ENCODE measurements at regions not wholly inside any gene's neighbourhood (a gene's known extent, or its start where the extent isn't known, plus 50 kb on each side); places are given as distances from the start of the nearest gene placed in this dataset.

GRCh38 chr7:124330731-124331407 lies 298.0 kb upstream of the TMEM229A start:
- H3K4me1 ChIP-seq (ENCODE audit: control insufficient read depth, insufficient read depth, low read length, poor library complexity, severe bottlenecking) = no peaks in the 10 kb centered on the region
- DNase-seq = no peak
- no peaks in the 10 kb centered on the region for H3K27me3 ChIP-seq (replicated peaks; ENCODE audit: control insufficient read depth, insufficient read depth, low read length, poor library complexity, severe bottlenecking)
- no peak overlapping the region for H3K4me3 ChIP-seq (ENCODE audit: insufficient read depth, low read depth, low read length, poor library complexity, severe bottlenecking)
- no peak overlapping the region for H3K27ac ChIP-seq (ENCODE audit: insufficient read depth, low read length, poor library complexity, severe bottlenecking)
- H3K9me3 ChIP-seq (ENCODE audit: control insufficient read depth, low read length) = no peaks in the 10 kb centered on the region
- H3K36me3 ChIP-seq (ENCODE audit: control insufficient read depth, insufficient read depth, low read length) = no peaks in the 10 kb centered on the region

GRCh38 chr7:124328774-124329173 lies 295.9 kb upstream of the TMEM229A start:
- H3K4me1 ChIP-seq (ENCODE audit: control insufficient read depth, insufficient read depth, low read length, poor library complexity, severe bottlenecking) = no peaks in the 10 kb centered on the region
- DNase-seq = no peak
- no peaks in the 10 kb centered on the region for H3K9me3 ChIP-seq (ENCODE audit: control insufficient read depth, low read length)
- no peaks in the 10 kb centered on the region for H3K27me3 ChIP-seq (replicated peaks; ENCODE audit: control insufficient read depth, insufficient read depth, low read length, poor library complexity, severe bottlenecking)
- no peak overlapping the region for H3K4me3 ChIP-seq (ENCODE audit: insufficient read depth, low read depth, low read length, poor library complexity, severe bottlenecking)
- H3K36me3 ChIP-seq (ENCODE audit: control insufficient read depth, insufficient read depth, low read length) = no peaks in the 10 kb centered on the region
- no peak overlapping the region for H3K27ac ChIP-seq (ENCODE audit: insufficient read depth, low read length, poor library complexity, severe bottlenecking)

- Histone ChIP-seq H3K4me3 (ENCODE audit: insufficient read depth, low read depth, low read length, poor library complexity, severe bottlenecking) (no peak overlapping the region), H3K9me3 (ENCODE audit: control insufficient read depth, low read length) (no peaks in the 10 kb centered on the region), H3K4me1 (ENCODE audit: control insufficient read depth, insufficient read depth, low read length, poor library complexity, severe bottlenecking) (no peaks in the 10 kb centered on the region), H3K27ac (ENCODE audit: insufficient read depth, low read length, poor library complexity, severe bottlenecking) (no peak overlapping the region), H3K36me3 (ENCODE audit: control insufficient read depth, insufficient read depth, low read length) (no peaks in the 10 kb centered on the region), H3K27me3 (replicated peaks; ENCODE audit: control insufficient read depth, insufficient read depth, low read length, poor library complexity, severe bottlenecking) (no peaks in the 10 kb centered on the region)
- DNase-seq = no peak
Measured at GRCh38 chr7:124324262-124324661, 291.4 kb upstream of the TMEM229A start.

GRCh38 chr7:124323597-124323996 lies 290.7 kb upstream of the TMEM229A start:
- no peaks in the 10 kb centered on the region for H3K9me3 ChIP-seq (ENCODE audit: control insufficient read depth, low read length)
- no peak overlapping the region for H3K4me3 ChIP-seq (ENCODE audit: insufficient read depth, low read depth, low read length, poor library complexity, severe bottlenecking)
- H3K4me1 ChIP-seq (ENCODE audit: control insufficient read depth, insufficient read depth, low read length, poor library complexity, severe bottlenecking) = no peaks in the 10 kb centered on the region
- DNase-seq = no peak
- no peak overlapping the region for H3K27ac ChIP-seq (ENCODE audit: insufficient read depth, low read length, poor library complexity, severe bottlenecking)
- no peaks in the 10 kb centered on the region for H3K36me3 ChIP-seq (ENCODE audit: control insufficient read depth, insufficient read depth, low read length)
- no peaks in the 10 kb centered on the region for H3K27me3 ChIP-seq (replicated peaks; ENCODE audit: control insufficient read depth, insufficient read depth, low read length, poor library complexity, severe bottlenecking)

GRCh38 chr7:124322561-124322960 lies 289.7 kb upstream of the TMEM229A start:
- Histone ChIP-seq H3K36me3 (ENCODE audit: control insufficient read depth, insufficient read depth, low read length) (no peaks in the 10 kb centered on the region), H3K27me3 (replicated peaks; ENCODE audit: control insufficient read depth, insufficient read depth, low read length, poor library complexity, severe bottlenecking) (no peaks in the 10 kb centered on the region), H3K27ac (ENCODE audit: insufficient read depth, low read length, poor library complexity, severe bottlenecking) (no peak overlapping the region), H3K9me3 (ENCODE audit: control insufficient read depth, low read length) (no peaks in the 10 kb centered on the region), H3K4me3 (ENCODE audit: insufficient read depth, low read depth, low read length, poor library complexity, severe bottlenecking) (no peak overlapping the region), H3K4me1 (ENCODE audit: control insufficient read depth, insufficient read depth, low read length, poor library complexity, severe bottlenecking) (no peaks in the 10 kb centered on the region)
- no peak for DNase-seq

- H3K36me3 ChIP-seq (ENCODE audit: control insufficient read depth, insufficient read depth, low read length) = no peaks in the 10 kb centered on the region
- H3K9me3 ChIP-seq (ENCODE audit: control insufficient read depth, low read length) = no peaks in the 10 kb centered on the region
- H3K27ac ChIP-seq (ENCODE audit: insufficient read depth, low read length, poor library complexity, severe bottlenecking) = no peak overlapping the region
- no peaks in the 10 kb centered on the region for H3K4me1 ChIP-seq (ENCODE audit: control insufficient read depth, insufficient read depth, low read length, poor library complexity, severe bottlenecking)
- H3K4me3 ChIP-seq (ENCODE audit: insufficient read depth, low read depth, low read length, poor library complexity, severe bottlenecking) = no peak overlapping the region
- DNase-seq = no peak
- H3K27me3 ChIP-seq (replicated peaks; ENCODE audit: control insufficient read depth, insufficient read depth, low read length, poor library complexity, severe bottlenecking) = no peaks in the 10 kb centered on the region
Measured at GRCh38 chr7:124318721-124319450, 286.0 kb upstream of the TMEM229A start.

GRCh38 chr7:124310934-124311390 lies 278.1 kb upstream of the TMEM229A start:
- H3K27me3 ChIP-seq (replicated peaks; ENCODE audit: control insufficient read depth, insufficient read depth, low read length, poor library complexity, severe bottlenecking) = no peaks in the 10 kb centered on the region
- H3K4me1 ChIP-seq (ENCODE audit: control insufficient read depth, insufficient read depth, low read length, poor library complexity, severe bottlenecking) = no peaks in the 10 kb centered on the region
- DNase-seq = no peak
- no peaks in the 10 kb centered on the region for H3K36me3 ChIP-seq (ENCODE audit: control insufficient read depth, insufficient read depth, low read length)
- H3K9me3 ChIP-seq (ENCODE audit: control insufficient read depth, low read length) = no peaks in the 10 kb centered on the region
- no peak overlapping the region for H3K4me3 ChIP-seq (ENCODE audit: insufficient read depth, low read depth, low read length, poor library complexity, severe bottlenecking)
- H3K27ac ChIP-seq (ENCODE audit: insufficient read depth, low read length, poor library complexity, severe bottlenecking) = no peak overlapping the region

- no peak overlapping the region for H3K4me3 ChIP-seq (ENCODE audit: insufficient read depth, low read depth, low read length, poor library complexity, severe bottlenecking)
Measured at GRCh38 chr7:124308384-124308783, 275.5 kb upstream of the TMEM229A start.

GRCh38 chr7:124295289-124295688 lies 262.4 kb upstream of the TMEM229A start:
- no peak for DNase-seq
- Histone ChIP-seq H3K36me3 (ENCODE audit: control insufficient read depth, insufficient read depth, low read length) (no peaks in the 10 kb centered on the region), H3K4me1 (ENCODE audit: control insufficient read depth, insufficient read depth, low read length, poor library complexity, severe bottlenecking) (no peaks in the 10 kb centered on the region), H3K4me3 (ENCODE audit: insufficient read depth, low read depth, low read length, poor library complexity, severe bottlenecking) (no peak overlapping the region), H3K27ac (ENCODE audit: insufficient read depth, low read length, poor library complexity, severe bottlenecking) (no peak overlapping the region), H3K27me3 (replicated peaks; ENCODE audit: control insufficient read depth, insufficient read depth, low read length, poor library complexity, severe bottlenecking) (no peaks in the 10 kb centered on the region), H3K9me3 (ENCODE audit: control insufficient read depth, low read length) (no peaks in the 10 kb centered on the region)

More at GRCh38 chr7:124308384-124308783, 275.5 kb upstream of the TMEM229A start:
- Histone ChIP-seq H3K27me3 (replicated peaks; ENCODE audit: control insufficient read depth, insufficient read depth, low read length, poor library complexity, severe bottlenecking) (no peaks in the 10 kb centered on the region), H3K4me1 (ENCODE audit: control insufficient read depth, insufficient read depth, low read length, poor library complexity, severe bottlenecking) (no peaks in the 10 kb centered on the region), H3K36me3 (ENCODE audit: control insufficient read depth, insufficient read depth, low read length) (no peaks in the 10 kb centered on the region), H3K27ac (ENCODE audit: insufficient read depth, low read length, poor library complexity, severe bottlenecking) (no peak overlapping the region), H3K9me3 (ENCODE audit: control insufficient read depth, low read length) (no peaks in the 10 kb centered on the region)
- no peak for DNase-seq

GRCh38 chr7:124284937-124285336 lies 252.1 kb upstream of the TMEM229A start:
- no peak for DNase-seq
- Histone ChIP-seq H3K9me3 (ENCODE audit: control insufficient read depth, low read length) (no peaks in the 10 kb centered on the region), H3K4me3 (ENCODE audit: insufficient read depth, low read depth, low read length, poor library complexity, severe bottlenecking) (no peak overlapping the region), H3K4me1 (ENCODE audit: control insufficient read depth, insufficient read depth, low read length, poor library complexity, severe bottlenecking) (no peaks in the 10 kb centered on the region), H3K36me3 (ENCODE audit: control insufficient read depth, insufficient read depth, low read length) (no peaks in the 10 kb centered on the region), H3K27me3 (replicated peaks; ENCODE audit: control insufficient read depth, insufficient read depth, low read length, poor library complexity, severe bottlenecking) (no peaks in the 10 kb centered on the region), H3K27ac (ENCODE audit: insufficient read depth, low read length, poor library complexity, severe bottlenecking) (no peak overlapping the region)
